NCI-H2029 (cell line): ENCODE measurements at regions not wholly inside any gene's neighbourhood (a gene's known extent, or its start where the extent isn't known, plus 50 kb on each side); places are given as distances from the start of the nearest gene placed in this dataset.
"Not testable (repeated sequence)": the region's sequence is repeated elsewhere in the genome, so short reads cannot be mapped to it uniquely, and the experiment has no call there.

Experiments used
- DNase-seq: peaks from one replicate; lab custom pipeline; 2025; lab: John Stamatoyannopoulos, UW

DNA sequence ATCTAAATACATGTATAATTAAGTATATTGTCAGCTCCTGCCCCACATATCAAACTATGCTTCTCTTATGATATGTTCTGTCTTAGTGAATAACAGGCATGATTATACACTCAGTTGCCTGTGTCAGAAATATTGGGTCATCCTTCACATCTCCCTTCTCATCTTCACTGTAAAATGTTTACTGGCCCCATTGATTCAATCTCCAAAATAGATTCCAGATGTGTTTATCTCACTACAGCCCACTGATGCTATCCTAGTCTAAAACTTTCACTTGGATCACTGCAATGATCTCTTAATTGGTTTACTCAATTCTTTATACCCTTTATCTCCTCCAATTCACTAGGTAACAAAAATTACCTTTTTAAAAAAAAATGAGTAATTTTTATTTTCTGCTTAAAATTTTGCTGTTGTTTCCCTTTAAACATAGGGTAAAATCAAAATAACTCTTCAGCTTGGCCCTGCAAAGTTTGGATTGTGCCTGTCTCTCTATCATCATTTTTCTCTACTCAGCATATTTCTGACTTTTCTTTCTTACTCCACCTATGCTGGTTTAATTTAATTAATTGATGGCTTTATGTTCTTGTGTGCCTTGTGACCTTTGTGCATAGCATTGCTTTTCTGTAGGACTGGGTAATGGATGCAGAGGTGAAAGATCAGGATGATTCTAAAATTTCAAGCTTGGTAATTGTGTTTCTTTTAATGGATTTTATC is 233.9 kb upstream of the FOXP2 start:
- no peak for DNase-seq

DNA sequence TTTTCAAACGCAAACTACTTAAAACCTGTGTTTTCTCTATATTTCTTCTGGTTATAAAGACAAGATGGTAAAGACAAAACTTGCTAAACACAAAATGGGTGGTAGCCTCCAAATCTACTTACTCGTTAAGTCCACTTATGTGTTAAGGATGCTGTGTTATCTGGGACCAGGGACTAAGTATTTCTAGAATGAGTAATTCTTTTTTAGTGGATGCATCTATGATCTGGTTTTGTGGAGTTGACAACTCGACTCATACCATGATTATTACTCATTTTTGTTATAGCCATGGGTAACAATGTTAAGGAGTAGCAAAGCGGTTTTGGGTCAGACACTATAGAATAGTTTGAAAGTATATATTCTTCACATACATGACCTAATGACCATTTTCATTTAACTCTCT is 239.5 kb upstream of the FOXP2 start:
- DNase-seq: no peak

GRCh38 chr7:114173170-114173890 is 241.3 kb upstream of the FOXP2 start:
- DNase-seq: no peak

DNA sequence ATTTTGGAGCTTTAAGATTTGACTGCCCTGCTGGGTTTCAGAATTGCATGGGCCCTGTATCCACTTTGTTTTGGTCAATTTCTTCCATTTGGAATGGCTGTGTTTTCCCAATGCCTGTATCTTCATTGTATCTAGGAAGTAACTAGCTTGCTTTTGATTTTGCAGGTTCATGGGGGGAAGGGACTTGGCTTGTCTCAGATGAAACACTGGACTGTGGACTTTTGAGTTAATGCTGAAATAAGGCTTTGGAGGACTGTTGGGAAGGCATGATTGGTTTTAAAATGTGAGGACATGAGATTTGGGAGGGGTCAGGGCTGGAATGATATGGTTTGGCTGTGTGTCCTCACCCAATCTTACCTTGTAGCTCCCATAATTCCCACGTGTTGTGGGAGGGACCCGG is 245.2 kb upstream of the FOXP2 start:
- not testable (repeated sequence) for DNase-seq

- no peak for DNase-seq
These were observed 242.1 kb upstream of the PPP1R3A start for GRCh38 chr7:114160925-114161324.

DNA sequence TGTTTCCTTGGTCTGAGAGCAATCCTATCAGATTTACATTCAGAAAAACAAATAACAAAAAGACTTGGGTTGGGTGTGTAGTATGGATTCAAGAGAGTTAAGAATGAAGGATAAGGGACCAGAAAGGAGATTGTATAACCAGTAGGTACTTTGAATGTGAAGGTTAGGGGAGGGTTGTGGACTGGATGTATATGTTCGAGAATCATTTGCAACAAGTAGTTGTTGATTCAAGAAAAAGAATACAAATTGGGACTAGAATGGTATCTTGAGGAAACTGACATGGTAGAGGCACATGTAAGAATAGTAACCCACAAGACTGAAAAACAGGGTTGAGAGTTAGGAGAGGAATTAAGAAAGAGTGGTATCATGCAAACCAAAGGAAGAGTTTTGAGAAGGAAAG is 240.0 kb upstream of the PPP1R3A start:
- DNase-seq: no peak

DNA sequence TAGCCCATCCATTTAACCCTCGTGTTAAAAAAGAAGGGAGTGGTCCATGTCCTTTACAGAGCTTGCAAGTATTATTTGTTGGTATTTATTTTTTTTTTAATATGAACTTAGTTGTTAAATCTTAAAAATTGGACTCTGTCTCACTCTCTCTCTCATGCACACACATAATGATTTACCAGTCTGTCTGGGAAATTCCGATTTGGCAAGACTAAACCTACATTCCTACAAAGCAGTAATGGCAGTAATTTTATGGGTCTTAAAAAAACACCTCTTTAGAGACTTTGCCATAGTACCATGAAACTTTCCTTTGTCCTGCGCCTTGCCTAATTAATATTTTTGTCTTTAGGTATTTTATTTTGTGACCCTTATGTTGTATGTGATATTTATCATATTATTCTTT is 239.5 kb upstream of the PPP1R3A start:
- DNase-seq: no peak

DNA sequence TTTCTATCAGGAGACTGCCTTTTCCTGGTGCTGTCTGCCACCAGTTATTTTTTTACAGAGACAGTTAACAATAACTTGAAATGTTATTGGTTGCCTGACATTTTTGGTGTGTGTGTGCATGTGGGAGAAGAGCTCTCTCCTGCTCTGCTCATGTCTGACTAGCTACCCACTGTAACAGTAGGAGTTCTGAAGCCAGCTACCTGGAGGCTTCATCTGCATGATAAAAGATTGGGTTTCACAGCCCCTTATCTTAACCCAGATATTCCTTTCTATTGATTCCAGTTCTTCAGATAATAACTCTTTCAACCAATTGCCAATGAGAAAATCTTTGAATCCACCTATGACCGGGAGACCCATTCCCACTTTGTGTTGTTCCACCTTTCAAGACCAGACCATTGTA is 237.4 kb upstream of the PPP1R3A start:
- no peak for DNase-seq

DNA sequence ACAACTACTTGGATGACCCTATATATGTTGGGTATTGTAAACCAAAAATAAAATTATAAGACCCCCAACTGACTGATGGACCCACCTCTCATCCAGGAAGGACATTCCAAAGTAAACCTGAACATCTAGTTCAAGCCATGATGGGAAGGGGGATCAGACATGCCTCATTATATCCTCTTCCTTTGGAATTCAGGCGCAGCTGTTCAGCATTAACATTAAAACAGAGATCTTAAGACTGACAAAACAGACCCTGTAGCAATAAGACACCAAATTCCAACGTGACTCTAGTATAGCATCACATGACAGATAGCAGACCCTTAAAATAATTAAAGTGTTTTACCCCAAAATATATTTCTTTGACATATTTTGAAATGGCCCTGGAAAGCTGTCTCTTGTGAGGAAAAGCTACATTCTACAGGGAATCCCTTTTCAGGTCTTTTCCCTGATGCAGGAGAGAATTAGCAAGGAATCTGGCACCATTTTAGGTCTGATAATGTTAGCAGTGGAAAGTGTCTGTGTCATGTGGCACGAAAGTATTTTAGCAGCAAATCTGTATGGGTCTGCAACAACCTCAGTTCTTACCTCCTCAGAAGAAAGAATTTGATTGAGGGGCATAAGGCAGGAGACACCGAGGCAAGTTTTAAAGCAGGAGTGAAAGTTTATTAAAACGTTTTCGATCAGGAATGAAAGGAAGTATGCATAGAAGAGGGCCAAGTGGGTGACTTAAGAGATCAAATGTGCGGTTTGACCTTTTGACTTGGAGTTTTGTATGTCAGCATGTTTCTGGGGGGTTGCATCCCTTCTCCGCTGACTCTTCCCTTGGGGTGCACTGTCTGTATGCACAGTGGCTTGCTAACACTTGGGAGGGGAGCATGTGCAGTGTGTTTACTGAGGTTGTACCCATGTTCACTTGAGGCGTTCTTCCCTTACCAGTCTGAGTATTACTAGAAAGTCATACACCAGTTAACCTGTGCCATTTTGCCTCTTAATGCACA is 236.6 kb upstream of the PPP1R3A start:
- no peak for DNase-seq

DNA sequence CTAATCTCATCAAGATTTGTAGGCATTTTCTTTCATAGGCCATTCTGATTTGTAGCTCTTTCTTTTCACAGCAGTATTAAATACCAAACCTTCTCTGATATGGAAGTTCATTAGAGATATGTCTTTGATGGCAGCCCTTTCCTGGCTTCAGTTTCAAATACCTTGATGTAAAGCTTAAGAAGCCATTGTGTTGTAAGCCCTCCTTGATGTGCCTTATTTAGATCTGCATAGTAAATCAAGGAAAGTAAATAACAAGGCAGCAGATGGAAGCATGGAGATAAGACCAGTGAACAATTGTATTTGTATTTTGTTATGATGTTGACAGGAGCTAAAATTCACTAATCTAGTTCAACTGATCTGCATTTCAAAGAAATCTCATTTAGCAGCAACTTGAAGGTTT is 234.9 kb upstream of the PPP1R3A start:
- DNase-seq: no peak

- no peak for DNase-seq
These were observed 233.6 kb upstream of the PPP1R3A start for GRCh38 chr7:114152314-114152938.

GRCh38 chr7:114151777-114152176 is 233.0 kb upstream of the PPP1R3A start:
- DNase-seq: no peak

DNA sequence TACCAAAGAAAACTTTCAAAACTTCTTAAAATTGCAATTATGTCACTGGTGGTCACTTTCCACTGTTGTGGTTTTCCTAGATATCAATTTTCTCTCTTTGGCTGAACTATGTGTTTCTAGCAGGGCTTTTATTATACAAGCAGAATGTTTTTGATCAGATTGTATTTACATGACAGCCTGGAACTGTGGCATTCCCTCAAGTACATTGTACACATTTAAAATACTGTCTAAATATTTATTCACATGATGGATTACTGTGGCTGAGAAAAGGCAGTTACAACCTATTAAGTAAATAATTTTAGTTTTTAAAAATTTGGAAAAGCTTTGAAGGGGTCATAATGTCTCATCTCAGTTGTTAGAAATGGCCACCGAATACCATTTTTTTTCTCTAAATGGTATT is 231.9 kb upstream of the PPP1R3A start:
- peak; percentile 12 for DNase-seq

DNA sequence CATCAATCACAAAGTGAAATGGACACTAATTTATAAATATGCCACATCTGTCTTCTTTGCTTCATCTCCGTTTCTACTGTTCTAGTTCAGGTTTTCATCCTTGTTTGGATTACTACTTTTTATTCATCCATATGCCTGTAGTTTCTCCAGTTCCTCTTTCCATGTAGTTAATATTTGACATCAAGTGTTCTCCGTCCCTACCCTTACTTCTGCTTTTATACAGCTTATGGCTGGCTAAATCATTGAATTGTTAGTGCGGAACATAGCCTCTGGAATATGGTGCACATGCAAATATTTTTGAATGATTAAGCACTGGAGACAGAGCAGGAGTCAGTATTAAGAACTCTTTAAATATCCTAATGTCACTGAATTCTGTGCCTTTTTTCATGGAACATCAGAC is 230.0 kb upstream of the PPP1R3A start:
- DNase-seq: no peak

DNA sequence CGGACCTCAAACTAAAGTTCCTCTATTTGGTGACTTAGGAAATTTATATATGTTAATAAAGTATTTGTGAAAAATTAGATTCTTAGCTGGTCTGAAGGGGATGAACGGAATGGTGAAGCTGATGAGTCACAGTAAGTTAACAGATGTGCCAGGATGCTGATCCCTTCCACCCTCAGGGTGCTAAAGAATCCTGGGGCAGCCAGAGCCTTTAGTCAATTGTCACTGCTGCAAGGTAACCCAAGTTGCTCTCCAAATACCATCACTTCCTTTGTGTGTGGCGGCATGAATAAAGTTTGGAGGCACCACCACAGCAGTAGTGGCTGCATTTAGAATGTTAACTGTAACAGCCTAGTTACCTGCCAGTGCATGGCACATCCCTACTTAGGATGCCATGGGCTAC is 222.6 kb upstream of the PPP1R3A start:
- no peak for DNase-seq

GRCh38 chr7:114140561-114140960 is 221.8 kb upstream of the PPP1R3A start:
- DNase-seq: no peak

- DNase-seq: not testable (repeated sequence)
These were observed 220.9 kb upstream of the PPP1R3A start for GRCh38 chr7:114139690-114140089.

DNA sequence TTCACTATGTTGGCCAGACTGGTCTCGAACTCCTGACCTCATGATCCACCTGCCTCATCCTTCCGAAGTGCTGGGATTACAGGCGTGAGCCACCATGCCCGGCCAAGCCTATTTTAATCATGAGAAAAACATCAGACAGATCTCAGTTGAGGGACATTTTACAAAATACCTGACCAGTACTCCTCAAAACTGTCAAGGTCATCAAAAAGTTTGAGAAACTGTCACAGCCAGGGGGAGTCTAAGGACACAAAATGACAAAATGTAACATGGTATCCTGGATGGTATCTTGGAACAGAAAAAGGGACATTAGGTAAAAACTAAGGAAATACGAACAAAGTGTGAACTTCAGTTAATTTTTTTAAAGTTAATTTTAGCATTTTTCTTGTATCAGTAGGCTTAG is 219.8 kb upstream of the PPP1R3A start:
- no peak for DNase-seq

GRCh38 chr7:114133717-114134116 is 214.9 kb upstream of the PPP1R3A start:
- no peak for DNase-seq

DNA sequence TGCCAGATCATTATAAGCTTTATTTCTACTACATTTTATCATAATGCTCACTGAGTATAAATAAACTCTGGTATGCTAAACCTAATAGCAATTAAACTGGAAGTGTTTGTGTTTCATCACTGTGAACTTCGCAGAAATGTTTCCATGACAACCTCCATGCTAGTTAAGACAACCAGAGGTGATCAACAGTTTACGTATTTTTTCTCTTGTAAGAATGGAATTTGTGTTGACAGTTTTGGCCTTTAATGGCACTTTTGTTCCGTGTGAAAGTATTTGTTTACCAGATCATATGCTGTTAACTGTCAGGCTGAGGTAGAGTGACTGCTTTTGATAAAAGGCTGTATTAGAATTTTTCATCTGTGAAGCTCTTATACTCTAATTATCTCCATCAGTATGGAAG is 212.1 kb upstream of the PPP1R3A start:
- peak; percentile 10 for DNase-seq

DNA sequence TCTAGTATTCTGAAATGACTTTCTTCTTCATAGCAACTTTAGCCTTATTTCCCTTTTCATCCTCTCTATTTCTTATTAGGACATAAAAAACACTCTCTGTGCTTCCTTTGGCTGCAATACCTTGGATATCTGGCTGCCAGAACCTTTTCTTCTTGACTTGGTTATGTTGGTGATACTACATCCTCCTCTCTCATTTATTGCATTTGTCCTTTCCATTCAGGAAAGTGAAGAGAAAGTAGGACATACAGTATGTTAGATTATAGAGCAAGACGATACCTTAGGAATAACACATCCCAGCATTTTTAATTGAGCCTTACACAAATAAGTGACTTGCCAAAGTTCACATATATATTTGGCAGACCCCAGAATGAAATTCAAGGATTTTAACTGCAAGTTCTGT is 210.1 kb upstream of the PPP1R3A start:
- no peak for DNase-seq

- DNase-seq: no peak
These were observed 207.3 kb upstream of the PPP1R3A start for GRCh38 chr7:114126095-114126494.
